ENCODE measurements at regions not wholly inside any gene's neighbourhood (a gene's known extent, or its start where the extent isn't known, plus 50 kb on each side); places are given as distances from the start of the nearest gene placed in this dataset.

DNA sequence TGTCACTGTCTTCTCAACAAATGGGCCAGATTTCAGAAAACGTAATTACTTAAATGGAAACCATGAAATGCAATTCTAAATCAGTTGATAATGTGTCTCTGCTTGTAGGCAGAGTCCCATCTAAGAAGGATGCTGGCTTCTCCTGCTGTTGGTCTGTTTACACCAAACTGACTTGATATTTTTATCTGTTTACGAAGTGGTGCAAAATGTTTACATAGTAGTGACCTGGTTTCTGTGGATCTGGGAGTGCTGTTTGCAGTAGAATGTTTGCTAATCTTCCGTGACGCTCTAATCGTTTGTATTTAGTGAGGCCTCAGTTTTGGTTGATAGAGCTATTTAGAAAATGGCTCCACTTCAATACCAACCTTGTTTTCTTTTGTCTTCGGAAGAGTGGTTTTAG lies 213.5 kb downstream of the VEGFC start:
- no peak for ATAC-seq
- Mint-ChIP-seq H3K27ac (no peak overlapping the region), H3K9me3 (peaks cover 0 to 12% of the 10 kb centered on the region in 2 donors), H3K36me3 (no peaks in the 10 kb centered on the region)
- no peak for DNase-seq (ENCODE audit: low spot score in 2 of 2)

DNA sequence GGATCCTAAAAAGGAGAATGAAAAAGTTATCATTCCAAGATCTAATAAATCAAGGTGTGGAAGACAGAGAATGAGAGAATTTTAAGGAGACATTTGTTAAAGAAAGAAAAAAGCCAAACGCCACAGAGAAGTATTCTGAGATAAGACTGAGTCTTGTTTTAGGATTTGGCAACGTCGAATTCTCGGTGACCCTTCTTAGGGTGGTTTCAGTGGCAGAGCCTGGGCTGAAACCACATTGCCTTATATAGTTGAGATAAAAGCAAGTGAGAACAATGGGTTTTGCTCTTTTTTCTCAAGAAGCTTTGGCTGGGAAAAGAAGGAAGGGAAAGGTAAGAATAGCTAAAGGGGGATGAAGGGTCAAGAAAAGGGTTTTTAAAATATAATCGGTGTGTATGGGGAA lies 209.4 kb downstream of the VEGFC start:
- ATAC-seq (no peak), DNase-seq (ENCODE audit: low spot score in 2 of 2) (no peak)
- no peaks in the 10 kb centered on the region for H3K36me3 Mint-ChIP-seq
- no peak overlapping the region for H3K27ac Mint-ChIP-seq
- H3K9me3 Mint-ChIP-seq, result peaks cover 0 to 16% of the 10 kb centered on the region in 2 donors

DNA sequence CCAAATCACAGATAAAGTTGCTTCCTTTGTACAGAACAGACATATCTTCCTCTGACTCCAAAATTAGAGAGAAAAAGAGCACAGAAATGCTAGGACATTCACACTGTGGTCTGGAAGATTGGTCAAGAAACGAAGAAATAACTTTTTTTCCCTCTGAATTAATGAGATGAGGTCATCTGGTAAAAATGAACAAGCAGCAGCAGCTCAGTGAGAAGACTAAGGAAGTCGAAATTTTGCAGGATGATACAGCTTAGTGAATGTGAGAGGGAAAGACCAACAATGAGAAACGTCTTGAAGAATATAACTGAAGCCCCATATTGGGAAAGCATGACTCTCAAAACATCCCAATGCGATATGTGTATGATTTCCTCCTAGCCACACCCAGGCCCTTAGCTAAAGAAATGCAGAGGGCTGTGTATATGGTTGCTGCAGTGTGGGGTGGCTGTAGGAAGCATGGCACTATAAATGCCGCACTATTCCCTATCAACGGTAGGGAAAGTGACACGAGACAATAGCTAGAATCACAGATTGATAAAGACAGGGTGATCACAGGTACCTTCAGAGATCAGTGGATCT lies 208.6 kb downstream of the VEGFC start:
- ATAC-seq (no peak), DNase-seq (ENCODE audit: low spot score in 2 of 2) (no peak)
- H3K9me3 Mint-ChIP-seq, result peaks cover 0 to 17% of the 10 kb centered on the region in 2 donors
- H3K36me3 Mint-ChIP-seq, result no peaks in the 10 kb centered on the region
- no peak overlapping the region for H3K27ac Mint-ChIP-seq

DNA sequence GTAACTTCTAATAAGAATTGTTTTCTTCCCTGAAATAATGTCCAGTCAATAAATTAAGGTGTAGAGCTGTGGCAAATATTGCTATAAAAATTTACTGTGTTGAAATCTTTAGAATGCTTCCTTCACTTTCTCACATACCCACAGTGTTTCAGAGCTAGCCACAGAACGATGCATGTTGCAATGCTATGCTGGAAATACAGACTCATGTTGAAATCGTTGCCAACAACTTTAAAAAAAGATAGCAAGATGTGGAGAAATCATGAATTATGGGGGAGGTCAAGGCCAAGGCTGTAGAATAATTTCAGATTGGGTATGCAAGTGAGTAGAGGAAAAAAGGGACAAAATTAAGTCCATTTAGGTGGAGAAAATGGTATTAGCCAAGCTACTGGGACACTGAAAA lies 204.8 kb downstream of the VEGFC start:
- no peak overlapping the region for H3K27ac Mint-ChIP-seq
- DNase-seq (ENCODE audit: low spot score in 2 of 2), result no peak
- no peaks in the 10 kb centered on the region for H3K36me3 Mint-ChIP-seq
- ATAC-seq, result no peak
- H3K9me3 Mint-ChIP-seq, result peaks cover 0 to 17% of the 10 kb centered on the region in 2 donors

DNA sequence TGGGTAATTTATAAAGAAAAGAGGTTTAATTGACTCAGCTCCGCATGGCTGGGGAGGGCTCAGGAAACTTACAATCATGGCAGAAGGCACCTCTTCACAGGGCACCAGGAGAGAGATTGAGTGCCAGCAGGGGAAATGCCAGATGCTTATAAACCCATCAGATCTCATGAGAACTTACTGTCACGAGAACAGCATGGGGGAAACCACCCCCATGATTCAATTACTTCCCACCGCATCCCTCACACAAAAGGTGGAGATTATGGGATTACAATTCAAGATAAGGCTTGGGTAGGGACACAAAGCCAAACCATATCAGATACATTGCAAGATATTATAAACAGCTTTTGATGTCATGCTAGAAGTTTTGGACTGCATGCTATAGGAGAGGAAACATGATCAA lies 204.3 kb downstream of the VEGFC start:
- H3K27ac Mint-ChIP-seq, result no peak overlapping the region
- H3K9me3 Mint-ChIP-seq, result peaks cover 0 to 14% of the 10 kb centered on the region in 2 donors
- DNase-seq (ENCODE audit: low spot score in 2 of 2) (no peak), ATAC-seq (no peak)
- H3K36me3 Mint-ChIP-seq, result no peaks in the 10 kb centered on the region

DNA sequence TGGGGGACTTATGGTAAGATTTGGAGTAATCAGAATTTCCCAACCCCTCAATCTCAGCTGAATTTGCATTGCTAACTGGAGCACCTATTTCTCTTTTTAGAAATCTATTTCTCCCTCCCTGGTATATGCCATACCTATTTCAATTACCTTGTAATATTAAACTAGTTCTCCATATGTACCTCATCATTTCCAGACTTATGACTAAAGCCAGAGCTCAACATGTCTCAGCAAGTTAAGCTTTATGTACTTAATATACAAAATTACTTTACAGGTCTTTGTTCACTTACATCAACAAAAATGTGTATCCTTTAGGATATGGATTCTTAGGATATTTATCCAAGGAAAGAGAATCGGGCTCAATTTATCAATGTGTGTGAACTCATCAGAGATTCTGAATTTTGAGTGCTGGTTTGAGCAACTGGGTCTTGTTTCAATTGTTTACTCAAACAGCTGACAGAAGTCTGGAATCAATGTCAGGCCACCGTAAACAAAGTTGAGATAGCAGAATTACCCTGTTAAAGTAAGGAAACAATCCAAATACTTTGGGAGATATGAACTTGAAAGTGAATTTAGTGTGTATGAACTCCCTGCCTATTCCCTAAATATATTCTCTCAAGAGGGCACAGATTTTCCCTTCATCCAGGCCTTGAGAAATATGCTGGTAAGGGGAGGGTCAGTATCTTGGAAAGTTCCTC lies 199.6 kb downstream of the VEGFC start:
- no peak for ATAC-seq
- H3K36me3 Mint-ChIP-seq, result no peaks in the 10 kb centered on the region

DNA sequence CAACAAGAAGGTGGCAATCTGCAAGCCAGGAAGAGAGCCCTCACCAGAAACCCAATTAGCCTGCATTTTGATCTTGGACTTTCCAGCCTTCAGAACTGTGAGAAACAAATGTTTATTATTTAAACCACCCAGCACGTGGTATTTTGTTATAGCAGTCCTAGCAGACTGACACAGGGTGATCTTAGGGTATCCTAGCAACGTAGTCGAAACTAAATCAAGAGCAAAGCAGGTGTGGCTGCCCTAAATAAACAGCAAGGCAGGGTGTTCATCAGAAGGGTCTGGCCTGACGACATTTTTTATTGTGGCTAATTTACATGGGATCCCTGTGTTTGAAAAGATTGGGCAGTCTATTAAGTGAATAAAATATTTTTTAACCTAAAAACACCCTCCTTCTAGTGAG lies 198.8 kb downstream of the VEGFC start:
- ATAC-seq, result no peak
- no peak overlapping the region for H3K27ac Mint-ChIP-seq
- H3K36me3 Mint-ChIP-seq, result no peaks in the 10 kb centered on the region
- peaks cover 0 to 6% of the 10 kb centered on the region in 2 donors for H3K9me3 Mint-ChIP-seq
- no peak for DNase-seq (ENCODE audit: low spot score in 2 of 2)

More for the DNA sequence above, 199.6 kb downstream of the VEGFC start:
- DNase-seq (ENCODE audit: low spot score in 2 of 2), result no peak
- H3K27ac Mint-ChIP-seq, result no peak overlapping the region
- H3K9me3 Mint-ChIP-seq, result peaks cover 0 to 10% of the 10 kb centered on the region in 2 donors

DNA sequence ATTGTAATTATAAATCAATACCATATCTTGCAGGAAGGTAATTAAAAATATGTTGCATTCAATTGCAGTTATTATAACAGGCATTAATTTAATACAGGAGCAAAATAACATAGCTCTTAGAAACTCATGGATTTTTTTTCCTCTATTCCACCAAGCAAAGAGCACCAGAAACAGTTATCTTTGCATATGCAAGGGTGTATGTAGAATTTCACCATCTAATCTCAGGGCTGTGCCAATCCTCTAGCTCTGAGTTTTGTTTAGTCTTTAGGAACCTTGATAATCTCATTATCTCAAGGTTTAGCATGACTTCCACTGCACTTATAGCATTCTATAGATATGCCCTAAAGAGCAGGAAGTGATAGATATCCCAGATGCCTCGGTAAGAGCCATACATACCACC lies 197.5 kb downstream of the VEGFC start:
- DNase-seq (ENCODE audit: low spot score in 2 of 2) (no peak), ATAC-seq (no peak)
- Mint-ChIP-seq H3K36me3 (no peaks in the 10 kb centered on the region), H3K9me3 (no peaks in the 10 kb centered on the region), H3K27ac (no peak overlapping the region)

DNA sequence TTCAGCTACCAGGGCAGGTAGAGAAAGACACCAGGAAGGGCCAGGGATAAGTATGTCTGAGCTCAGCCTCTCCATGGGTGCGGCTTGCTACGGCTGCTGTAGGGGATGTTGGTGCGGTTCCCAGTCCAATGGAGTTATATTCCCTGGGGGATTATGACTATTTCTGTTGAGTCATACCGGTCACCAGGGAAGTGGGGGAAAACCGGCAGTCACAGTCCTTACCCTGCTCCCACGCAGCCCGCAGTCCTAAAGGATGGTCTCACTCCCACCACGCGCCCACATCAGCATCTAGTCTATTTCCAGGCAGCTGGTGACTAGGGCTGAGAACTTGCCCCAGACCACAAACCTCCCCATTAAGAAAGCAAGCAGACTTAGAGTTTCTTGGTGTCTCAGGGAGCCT lies 191.6 kb downstream of the VEGFC start:
- ATAC-seq (no peak), DNase-seq (ENCODE audit: low spot score in 2 of 2) (no peak)
- no peaks in the 10 kb centered on the region for H3K36me3 Mint-ChIP-seq
- H3K9me3 Mint-ChIP-seq, result peaks cover 11 to 12% of the 10 kb centered on the region in 2 donors
- no peak overlapping the region for H3K27ac Mint-ChIP-seq

DNA sequence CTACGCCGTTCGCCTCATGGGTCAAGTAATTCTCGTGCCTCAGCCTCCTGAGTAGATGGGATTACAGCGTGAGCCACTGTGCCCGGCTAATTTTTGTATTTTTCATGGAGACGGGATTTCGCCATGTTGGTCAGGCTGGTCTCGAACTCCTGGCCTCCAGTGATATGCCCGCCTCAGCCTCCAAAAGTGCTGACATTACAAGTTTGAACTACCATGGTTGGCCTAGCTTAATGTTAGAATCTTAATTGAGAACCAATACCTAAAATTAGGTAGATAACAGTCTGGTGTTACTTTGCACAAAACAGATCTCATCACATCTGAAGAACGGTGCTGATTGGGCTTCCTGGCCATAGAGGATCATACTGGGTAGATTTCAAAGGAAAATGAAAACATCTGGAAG lies 184.9 kb downstream of the VEGFC start:
- no peak overlapping the region for H3K27ac Mint-ChIP-seq
- peaks cover 17 to 25% of the 10 kb centered on the region in 2 donors for H3K9me3 Mint-ChIP-seq
- DNase-seq (ENCODE audit: low spot score in 2 of 2), result no peak
- no peak for ATAC-seq
- no peaks in the 10 kb centered on the region for H3K36me3 Mint-ChIP-seq

DNA sequence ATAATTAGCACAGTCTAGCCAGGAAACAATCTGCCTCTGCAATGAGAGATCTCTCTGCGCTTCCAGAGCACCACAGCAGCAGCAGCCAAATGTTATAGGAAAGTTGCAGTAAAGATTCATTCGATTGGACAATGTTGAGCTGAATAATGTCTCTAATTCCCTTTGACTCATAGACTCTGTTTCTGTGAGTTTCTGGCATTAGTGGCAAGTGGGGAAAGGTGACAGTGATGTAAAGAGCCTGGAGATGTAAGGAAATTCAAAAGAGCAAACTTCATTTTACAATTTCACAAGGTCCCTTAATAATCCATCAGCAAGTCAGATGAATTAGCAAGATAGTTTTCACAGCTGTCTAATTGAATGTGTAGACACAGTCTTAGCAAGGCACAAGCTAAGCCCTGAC lies 184.4 kb downstream of the VEGFC start:
- DNase-seq (ENCODE audit: low spot score in 2 of 2) (no peak), ATAC-seq (no peak)
- Mint-ChIP-seq H3K36me3 (no peaks in the 10 kb centered on the region), H3K27ac (no peak overlapping the region), H3K9me3 (peaks cover 12 to 22% of the 10 kb centered on the region in 2 donors)

DNA sequence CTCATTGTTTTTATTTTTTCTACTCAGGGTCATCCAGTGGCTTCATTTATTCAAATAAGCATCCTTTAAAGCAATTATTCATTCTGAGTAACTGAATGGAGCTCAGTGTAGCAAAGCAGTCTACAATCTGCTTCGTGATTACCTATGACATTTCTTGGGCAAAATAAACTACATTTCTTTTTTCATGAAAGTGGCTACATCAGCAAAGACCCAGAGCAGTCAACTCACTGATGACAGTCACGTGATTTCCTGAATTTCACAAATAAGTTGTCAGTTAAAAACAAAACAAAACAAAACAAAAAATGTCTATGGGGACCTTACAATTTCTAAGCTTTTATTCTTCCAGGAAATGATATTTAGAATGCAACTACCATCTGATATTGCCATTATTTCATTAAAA lies 182.1 kb downstream of the VEGFC start:
- no peak for DNase-seq (ENCODE audit: low spot score in 2 of 2)
- no peak for ATAC-seq
- Mint-ChIP-seq H3K36me3 (no peaks in the 10 kb centered on the region), H3K27ac (no peak overlapping the region), H3K9me3 (peaks cover 6 to 15% of the 10 kb centered on the region in 2 donors)

DNA sequence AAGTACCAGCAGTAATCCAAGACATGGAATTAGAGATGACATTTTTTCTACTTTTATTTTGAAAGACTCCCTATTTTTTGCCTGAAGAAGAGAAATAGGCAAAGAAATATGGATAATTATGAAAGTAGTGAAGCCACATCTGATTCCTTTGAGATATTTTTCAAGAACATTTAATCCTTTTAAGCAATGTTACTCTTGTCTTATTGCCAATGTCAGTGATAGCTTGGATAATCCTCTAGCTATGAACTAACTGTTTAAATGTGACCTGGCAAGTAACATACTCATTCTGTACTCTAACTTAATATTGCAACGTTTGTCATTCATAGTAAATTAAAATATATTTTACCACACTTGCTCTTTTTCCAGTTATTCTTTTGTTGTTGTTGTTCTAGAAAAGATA lies 181.3 kb downstream of the VEGFC start:
- H3K36me3 Mint-ChIP-seq, result no peaks in the 10 kb centered on the region
- DNase-seq (ENCODE audit: low spot score in 2 of 2), result no peak
- peaks cover 6 to 13% of the 10 kb centered on the region in 2 donors for H3K9me3 Mint-ChIP-seq
- H3K27ac Mint-ChIP-seq, result no peak overlapping the region
- ATAC-seq, result no peak

DNA sequence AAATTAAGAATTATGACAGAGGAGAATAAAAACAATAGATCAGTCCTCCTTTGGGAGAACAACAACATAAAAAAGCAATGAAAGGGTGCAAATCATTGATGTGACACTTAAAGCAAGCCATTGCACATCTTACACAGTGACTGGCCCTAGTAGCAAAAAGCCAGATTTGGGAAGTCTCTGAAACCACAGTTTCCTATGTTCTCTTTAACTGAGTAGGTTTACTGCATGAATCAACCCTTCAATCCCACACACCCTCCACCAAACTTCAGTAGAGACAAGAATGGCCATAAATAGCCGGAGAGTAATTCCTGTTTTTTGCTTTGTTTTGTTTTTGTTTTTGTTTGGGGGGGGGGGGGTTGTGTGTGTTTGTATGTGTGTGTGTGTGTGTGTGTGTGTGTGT lies 180.8 kb downstream of the VEGFC start:
- Mint-ChIP-seq H3K9me3 (peaks cover 6 to 13% of the 10 kb centered on the region in 2 donors), H3K36me3 (no peaks in the 10 kb centered on the region), H3K27ac (no peak overlapping the region)
- DNase-seq (ENCODE audit: low spot score in 2 of 2), result no peak
- ATAC-seq, result no peak

DNA sequence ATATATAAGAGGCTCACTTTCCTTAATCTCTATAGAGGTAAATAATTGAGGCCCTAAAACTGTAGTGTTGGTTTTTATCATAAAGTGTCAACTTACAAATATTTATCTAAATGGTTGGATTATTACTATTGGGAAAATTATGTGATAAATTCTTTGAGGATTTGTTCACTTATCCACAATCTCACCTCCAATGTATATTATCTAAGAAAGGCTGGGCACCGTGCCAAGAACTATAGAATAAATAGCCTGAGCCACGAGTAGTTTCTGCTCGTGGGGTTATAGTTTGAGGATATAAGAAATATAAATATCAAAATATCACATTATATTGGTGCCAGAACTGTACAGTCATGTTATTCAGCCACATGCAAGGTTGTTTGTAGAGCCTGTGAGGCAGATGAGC lies 177.9 kb downstream of the VEGFC start:
- Mint-ChIP-seq H3K9me3 (peaks cover 4 to 5% of the 10 kb centered on the region in 2 donors), H3K36me3 (no peaks in the 10 kb centered on the region), H3K27ac (no peak overlapping the region)
- DNase-seq (ENCODE audit: low spot score in 2 of 2) (no peak), ATAC-seq (no peak)

DNA sequence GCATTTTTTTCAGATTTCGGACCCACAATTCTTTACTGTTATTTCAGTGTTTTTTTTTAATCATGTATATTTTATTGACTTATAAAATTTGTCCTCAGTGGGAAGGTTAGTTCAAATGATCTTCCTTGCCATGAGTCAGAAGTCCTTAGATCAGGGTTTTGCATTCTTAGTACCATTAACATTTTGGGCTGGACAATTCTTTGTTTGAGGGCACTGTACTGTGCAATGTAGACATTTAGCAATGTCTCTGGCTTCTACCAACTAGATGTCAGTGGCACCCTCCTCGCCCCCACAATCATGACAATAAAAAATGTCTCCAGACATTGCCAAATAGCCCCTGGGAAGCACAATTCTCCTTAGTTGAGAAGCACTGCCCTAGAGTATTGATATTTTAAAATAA lies 176.6 kb downstream of the VEGFC start:
- no peak overlapping the region for H3K27ac Mint-ChIP-seq
- H3K36me3 Mint-ChIP-seq, result no peaks in the 10 kb centered on the region
- H3K9me3 Mint-ChIP-seq, result peaks cover 4 to 5% of the 10 kb centered on the region in 2 donors
- DNase-seq (ENCODE audit: low spot score in 2 of 2) (no peak), ATAC-seq (no peak)

DNA sequence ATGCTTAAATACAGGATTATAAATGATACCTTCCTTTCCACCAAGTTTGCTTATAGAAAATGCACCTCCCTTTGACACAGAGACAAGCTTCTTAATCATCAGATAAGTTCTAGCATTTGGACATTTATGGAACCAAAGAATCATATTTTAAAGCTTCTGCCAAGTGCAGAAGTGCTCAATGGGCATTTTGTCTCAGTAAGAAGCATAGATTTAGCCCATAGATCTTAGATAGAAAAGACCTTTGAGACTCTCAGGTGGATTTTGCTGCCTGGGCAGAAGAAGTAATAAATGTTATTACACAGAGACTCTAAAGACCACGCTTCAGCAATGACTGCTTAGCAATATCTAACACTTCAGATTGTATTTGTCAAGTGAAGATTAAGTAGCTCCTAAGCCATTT lies 174.6 kb downstream of the VEGFC start:
- Mint-ChIP-seq H3K9me3 (peaks cover 0 to 5% of the 10 kb centered on the region in 2 donors), H3K36me3 (no peaks in the 10 kb centered on the region), H3K27ac (no peak overlapping the region)
- DNase-seq (ENCODE audit: low spot score in 2 of 2) (no peak), ATAC-seq (no peak)

DNA sequence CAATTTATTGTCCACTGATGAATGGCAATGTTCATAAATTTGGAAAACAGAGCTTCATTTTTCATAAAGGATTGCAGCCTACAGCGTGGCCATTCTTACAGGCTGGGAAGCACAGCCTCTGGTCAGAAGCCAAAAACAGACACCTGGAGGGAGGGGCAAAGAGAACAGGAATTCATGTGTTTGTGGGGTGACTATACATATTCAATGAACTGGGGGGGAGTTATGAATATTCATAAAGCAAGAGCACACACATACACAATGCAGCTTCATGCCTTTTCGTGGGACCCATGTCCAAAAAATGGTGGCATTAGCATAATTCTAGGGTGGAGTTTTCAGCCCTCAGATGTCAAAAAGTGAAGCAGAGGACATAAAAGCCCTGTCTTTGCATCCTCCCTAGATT lies 173.3 kb downstream of the VEGFC start:
- H3K36me3 Mint-ChIP-seq, result no peaks in the 10 kb centered on the region
- ATAC-seq (no peak), DNase-seq (ENCODE audit: low spot score in 2 of 2) (no peak)
- no peak overlapping the region for H3K27ac Mint-ChIP-seq
- H3K9me3 Mint-ChIP-seq, result peaks cover 0 to 5% of the 10 kb centered on the region in 2 donors
